ENCODE measurements at regions not wholly inside any gene's neighbourhood (a gene's known extent, or its start where the extent isn't known, plus 50 kb on each side); places are given as distances from the start of the nearest gene placed in this dataset.

- H3K27me3 ChIP-seq (ENCODE audit: control insufficient read depth in 1 of 2, insufficient read depth in 1 of 2, low read length in 2 of 2), result no peaks in the 10 kb centered on the region
- no peak overlapping the region for H3K18ac ChIP-seq (ENCODE audit: low read depth in 1 of 2, low read length in 2 of 2)
- H3K9ac ChIP-seq (ENCODE audit: low read length), result no peak overlapping the region
- no peak overlapping the region for H3K4me3 ChIP-seq (ENCODE audit: insufficient read depth in 1 of 2, low read depth in 1 of 2, low read length in 2 of 2)
- no peak overlapping the region for H3K27ac ChIP-seq (ENCODE audit: low read length, poor library complexity, severe bottlenecking)
- H3K4ac ChIP-seq (ENCODE audit: low read depth in 1 of 2, low read length in 2 of 2), result no peak overlapping the region
- no peak overlapping the region for H3K23ac ChIP-seq (ENCODE audit: low read length in 2 of 2)
- H2BK5ac ChIP-seq (ENCODE audit: low read depth, low read length, poor library complexity, severe bottlenecking), result no peak overlapping the region
- no peak overlapping the region for H3K4me2 ChIP-seq (ENCODE audit: low read length, poor library complexity, severe bottlenecking)
- H2AK5ac ChIP-seq (ENCODE audit: low read length, severe bottlenecking), result no peak overlapping the region
- no peak overlapping the region for H2AFZ ChIP-seq (ENCODE audit: low read depth, low read length)
- no peak overlapping the region for H2BK12ac ChIP-seq (ENCODE audit: low read length in 2 of 2)
- H3K36me3 ChIP-seq (ENCODE audit: control insufficient read depth in 1 of 2, insufficient read depth in 2 of 2, low read depth in 1 of 2, low read length in 2 of 2), result no peaks in the 10 kb centered on the region
- no peak overlapping the region for H4K91ac ChIP-seq (ENCODE audit: low read length)
- H2BK15ac ChIP-seq (ENCODE audit: low read depth, poor library complexity, severe bottlenecking), result no peak overlapping the region
- no peak for DNase-seq
- no peak overlapping the region for H4K8ac ChIP-seq (ENCODE audit: low read length)
- H3K14ac ChIP-seq (ENCODE audit: low read length in 2 of 2), result no peak overlapping the region
- no peaks in the 10 kb centered on the region for H3K4me1 ChIP-seq (ENCODE audit: control insufficient read depth, insufficient read depth, low read depth, low read length)
- H3K9me3 ChIP-seq (ENCODE audit: control insufficient read depth, low read length), result no peaks in the 10 kb centered on the region
- H2BK120ac ChIP-seq (ENCODE audit: low read depth, low read length), result no peak overlapping the region
- H3K79me1 ChIP-seq (replicated peaks; ENCODE audit: low read length, poor library complexity, severe bottlenecking), result no peaks in the 10 kb centered on the region
These were observed 89.0 kb upstream of the ZNF804B start for GRCh38 chr7:88670536-88670935.

DNA sequence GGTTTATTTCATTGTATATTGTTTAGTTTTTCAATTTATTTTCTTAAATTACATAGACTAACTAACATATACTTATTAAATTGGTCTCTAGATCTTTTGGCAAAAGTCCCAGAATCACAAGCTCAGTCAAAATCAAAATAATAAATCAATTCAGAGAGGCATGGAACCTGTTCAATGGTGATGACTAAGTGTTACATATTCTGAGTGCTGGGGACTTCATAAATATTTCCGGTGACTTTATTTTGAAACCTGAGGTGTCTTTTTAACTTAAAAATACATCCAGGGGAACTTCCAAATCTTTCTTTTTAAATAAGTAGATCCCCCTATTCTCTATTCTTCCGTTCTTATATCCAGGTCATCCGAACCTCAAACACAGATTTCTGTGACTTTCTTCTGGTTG lies 89.6 kb upstream of the ZNF804B start:
- no peak overlapping the region for H2AK5ac ChIP-seq (ENCODE audit: low read length, severe bottlenecking)
- no peak overlapping the region for H2BK15ac ChIP-seq (ENCODE audit: low read depth, poor library complexity, severe bottlenecking)
- no peaks in the 10 kb centered on the region for H3K36me3 ChIP-seq (ENCODE audit: control insufficient read depth in 1 of 2, insufficient read depth in 2 of 2, low read depth in 1 of 2, low read length in 2 of 2)
- no peak overlapping the region for H2BK120ac ChIP-seq (ENCODE audit: low read depth, low read length)
- no peaks in the 10 kb centered on the region for H3K9me3 ChIP-seq (ENCODE audit: control insufficient read depth, low read length)
- H3K79me1 ChIP-seq (replicated peaks; ENCODE audit: low read length, poor library complexity, severe bottlenecking), result no peaks in the 10 kb centered on the region
- no peak overlapping the region for H3K4me2 ChIP-seq (ENCODE audit: low read length, poor library complexity, severe bottlenecking)
- H3K23ac ChIP-seq (ENCODE audit: low read length in 2 of 2), result no peak overlapping the region
- no peak overlapping the region for H3K9ac ChIP-seq (ENCODE audit: low read length)
- H3K27me3 ChIP-seq (ENCODE audit: control insufficient read depth in 1 of 2, insufficient read depth in 1 of 2, low read length in 2 of 2), result no peaks in the 10 kb centered on the region
- no peak overlapping the region for H2BK5ac ChIP-seq (ENCODE audit: low read depth, low read length, poor library complexity, severe bottlenecking)
- H2AFZ ChIP-seq (ENCODE audit: low read depth, low read length), result no peak overlapping the region
- H3K4me1 ChIP-seq (ENCODE audit: control insufficient read depth, insufficient read depth, low read depth, low read length), result no peaks in the 10 kb centered on the region
- DNase-seq, result no peak
- H4K91ac ChIP-seq (ENCODE audit: low read length), result no peak overlapping the region
- WGBS, result 85% methylated on average over 3 of the region's 3 CpGs
- no peak overlapping the region for H3K27ac ChIP-seq (ENCODE audit: low read length, poor library complexity, severe bottlenecking)
- H2BK12ac ChIP-seq (ENCODE audit: low read length in 2 of 2), result no peak overlapping the region
- H3K14ac ChIP-seq (ENCODE audit: low read length in 2 of 2), result no peak overlapping the region
- no peak overlapping the region for H3K4me3 ChIP-seq (ENCODE audit: insufficient read depth in 1 of 2, low read depth in 1 of 2, low read length in 2 of 2)
- no peak overlapping the region for H3K4ac ChIP-seq (ENCODE audit: low read depth in 1 of 2, low read length in 2 of 2)
- no peak overlapping the region for H4K8ac ChIP-seq (ENCODE audit: low read length)
- no peak overlapping the region for H3K18ac ChIP-seq (ENCODE audit: low read depth in 1 of 2, low read length in 2 of 2)

GRCh38 chr7:88668591-88668990 lies 90.9 kb upstream of the ZNF804B start:
- Histone ChIP-seq H3K27ac (ENCODE audit: low read length, poor library complexity, severe bottlenecking) (no peak overlapping the region), H2BK15ac (ENCODE audit: low read depth, poor library complexity, severe bottlenecking) (no peak overlapping the region), H3K4me1 (ENCODE audit: control insufficient read depth, insufficient read depth, low read depth, low read length) (no peaks in the 10 kb centered on the region), H4K91ac (ENCODE audit: low read length) (no peak overlapping the region), H3K14ac (ENCODE audit: low read length in 2 of 2) (no peak overlapping the region), H3K79me1 (replicated peaks; ENCODE audit: low read length, poor library complexity, severe bottlenecking) (no peaks in the 10 kb centered on the region), H3K18ac (ENCODE audit: low read depth in 1 of 2, low read length in 2 of 2) (no peak overlapping the region), H3K4me3 (ENCODE audit: insufficient read depth in 1 of 2, low read depth in 1 of 2, low read length in 2 of 2) (no peak overlapping the region), H2BK120ac (ENCODE audit: low read depth, low read length) (no peak overlapping the region), H2BK12ac (ENCODE audit: low read length in 2 of 2) (no peak overlapping the region), H2AK5ac (ENCODE audit: low read length, severe bottlenecking) (no peak overlapping the region), H3K9ac (ENCODE audit: low read length) (no peak overlapping the region), H4K8ac (ENCODE audit: low read length) (no peak overlapping the region), H3K36me3 (ENCODE audit: control insufficient read depth in 1 of 2, insufficient read depth in 2 of 2, low read depth in 1 of 2, low read length in 2 of 2) (no peaks in the 10 kb centered on the region), H3K27me3 (ENCODE audit: control insufficient read depth in 1 of 2, insufficient read depth in 1 of 2, low read length in 2 of 2) (no peaks in the 10 kb centered on the region), H2BK5ac (ENCODE audit: low read depth, low read length, poor library complexity, severe bottlenecking) (no peak overlapping the region), H3K4me2 (ENCODE audit: low read length, poor library complexity, severe bottlenecking) (no peak overlapping the region), H3K9me3 (ENCODE audit: control insufficient read depth, low read length) (no peaks in the 10 kb centered on the region), H3K4ac (ENCODE audit: low read depth in 1 of 2, low read length in 2 of 2) (no peak overlapping the region), H2AFZ (ENCODE audit: low read depth, low read length) (no peak overlapping the region), H3K23ac (ENCODE audit: low read length in 2 of 2) (no peak overlapping the region)
- DNase-seq, result no peak
- WGBS, result 51% methylated on average over 1 of the region's 1 CpG

DNA sequence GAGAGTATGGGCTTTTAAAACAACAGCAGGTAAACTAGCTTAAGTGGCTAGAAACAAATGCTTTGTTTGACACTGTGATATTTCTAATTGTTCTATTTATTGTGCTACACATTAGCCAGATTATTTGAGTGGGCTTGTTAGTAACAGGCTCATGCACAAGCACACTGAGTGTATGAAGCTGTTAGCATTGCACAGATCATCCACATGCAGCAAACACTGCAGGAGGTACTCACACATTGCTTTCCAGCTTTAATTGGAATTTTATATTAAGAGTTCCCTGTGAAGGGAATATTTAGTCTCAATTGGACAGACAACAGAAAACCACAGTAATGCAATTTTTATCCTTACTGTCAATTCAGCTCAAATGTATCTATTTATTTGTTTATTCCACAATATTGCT lies 92.9 kb upstream of the ZNF804B start:
- Histone ChIP-seq H3K14ac (ENCODE audit: low read length in 2 of 2) (no peak overlapping the region), H3K4me1 (ENCODE audit: control insufficient read depth, insufficient read depth, low read depth, low read length) (no peaks in the 10 kb centered on the region), H3K27ac (ENCODE audit: low read length, poor library complexity, severe bottlenecking) (no peak overlapping the region), H3K36me3 (ENCODE audit: control insufficient read depth in 1 of 2, insufficient read depth in 2 of 2, low read depth in 1 of 2, low read length in 2 of 2) (no peaks in the 10 kb centered on the region), H2BK15ac (ENCODE audit: low read depth, poor library complexity, severe bottlenecking) (no peak overlapping the region), H3K4me2 (ENCODE audit: low read length, poor library complexity, severe bottlenecking) (no peak overlapping the region), H3K18ac (ENCODE audit: low read depth in 1 of 2, low read length in 2 of 2) (no peak overlapping the region), H3K23ac (ENCODE audit: low read length in 2 of 2) (no peak overlapping the region), H2BK120ac (ENCODE audit: low read depth, low read length) (no peak overlapping the region), H4K8ac (ENCODE audit: low read length) (no peak overlapping the region), H2BK5ac (ENCODE audit: low read depth, low read length, poor library complexity, severe bottlenecking) (no peak overlapping the region), H3K9me3 (ENCODE audit: control insufficient read depth, low read length) (no peaks in the 10 kb centered on the region), H4K91ac (ENCODE audit: low read length) (no peak overlapping the region), H3K4me3 (ENCODE audit: insufficient read depth in 1 of 2, low read depth in 1 of 2, low read length in 2 of 2) (no peak overlapping the region), H2AK5ac (ENCODE audit: low read length, severe bottlenecking) (no peak overlapping the region), H3K9ac (ENCODE audit: low read length) (no peak overlapping the region), H3K4ac (ENCODE audit: low read depth in 1 of 2, low read length in 2 of 2) (no peak overlapping the region), H3K79me1 (replicated peaks; ENCODE audit: low read length, poor library complexity, severe bottlenecking) (no peaks in the 10 kb centered on the region), H3K27me3 (ENCODE audit: control insufficient read depth in 1 of 2, insufficient read depth in 1 of 2, low read length in 2 of 2) (no peaks in the 10 kb centered on the region), H2AFZ (ENCODE audit: low read depth, low read length) (no peak overlapping the region), H2BK12ac (ENCODE audit: low read length in 2 of 2) (no peak overlapping the region)
- no peak for DNase-seq

All from mesenchymal stem cell (in vitro differentiated cells and primary cell).